Liver (tissue), 3 donors: ENCODE measurements at regions not wholly inside any gene's neighbourhood (a gene's known extent, or its start where the extent isn't known, plus 50 kb on each side); places are given as distances from the start of the nearest gene placed in this dataset.

ENCODE experiments used
- GABPA ChIP-seq, 2 donors: IDR thresholded peaks in 1 of 2; conservative IDR thresholded peaks in 1 of 2; 2 replicates each; pipeline ENCODE4 v1.6.1; 2016; ENCODE audit warnings: antibody characterized with exemption in 2 of 2, mild to moderate bottlenecking in 1 of 2, moderate library complexity in 1 of 2
- NR2F2 ChIP-seq: IDR thresholded peaks from 2 replicates; pipeline ENCODE4 v1.6.1; 2016; ENCODE audit warnings: antibody characterized with exemption
- RAD21 ChIP-seq, 2 donors: IDR thresholded peaks; 2 replicates each; pipeline ENCODE4 v1.6.1; 2016; ENCODE audit warnings: antibody characterized with exemption in 2 of 2, mild to moderate bottlenecking in 2 of 2
- RXRA ChIP-seq, 2 donors: IDR thresholded peaks; 2 replicates each; pipeline ENCODE4 v1.6.1; 2017 to 2018; ENCODE audit warnings: antibody characterized with exemption in 2 of 2, mild to moderate bottlenecking in 1 of 2
- SP1 ChIP-seq: IDR thresholded peaks from 2 replicates; pipeline ENCODE4 v1.6.1; 2018; ENCODE audit warnings: antibody characterized with exemption, mild to moderate bottlenecking
- TAF1 ChIP-seq: conservative IDR thresholded peaks from 2 replicates; pipeline ENCODE4 v1.6.1; 2016; ENCODE audit warnings: antibody characterized with exemption, mild to moderate bottlenecking
- YY1 ChIP-seq: IDR thresholded peaks from 2 replicates; pipeline ENCODE4 v1.6.1; 2016; ENCODE audit warnings: antibody characterized with exemption, mild to moderate bottlenecking
- ZBTB33 ChIP-seq: IDR thresholded peaks from 2 replicates; pipeline ENCODE4 v1.6.1; 2016; ENCODE audit warnings: antibody characterized with exemption
- TF ChIP-seq, protein P1 (sequence below): fragments of 150-350 bp; IDR thresholded peaks from 2 replicates; pipeline ENCODE4 v1.5.1; 2017; ENCODE audit warnings: improper control_type of control experiment, low read depth, low read length; ENCODE audit not compliant: missing input control
- TF ChIP-seq, protein P2 (sequence below): IDR thresholded peaks from 2 replicates; pipeline ENCODE4 v1.6.1; 2016; ENCODE audit warnings: antibody characterized with exemption
- donor health status: healthy.
- donor health status: healthy.

- TF ChIP-seq, protein P1, sequence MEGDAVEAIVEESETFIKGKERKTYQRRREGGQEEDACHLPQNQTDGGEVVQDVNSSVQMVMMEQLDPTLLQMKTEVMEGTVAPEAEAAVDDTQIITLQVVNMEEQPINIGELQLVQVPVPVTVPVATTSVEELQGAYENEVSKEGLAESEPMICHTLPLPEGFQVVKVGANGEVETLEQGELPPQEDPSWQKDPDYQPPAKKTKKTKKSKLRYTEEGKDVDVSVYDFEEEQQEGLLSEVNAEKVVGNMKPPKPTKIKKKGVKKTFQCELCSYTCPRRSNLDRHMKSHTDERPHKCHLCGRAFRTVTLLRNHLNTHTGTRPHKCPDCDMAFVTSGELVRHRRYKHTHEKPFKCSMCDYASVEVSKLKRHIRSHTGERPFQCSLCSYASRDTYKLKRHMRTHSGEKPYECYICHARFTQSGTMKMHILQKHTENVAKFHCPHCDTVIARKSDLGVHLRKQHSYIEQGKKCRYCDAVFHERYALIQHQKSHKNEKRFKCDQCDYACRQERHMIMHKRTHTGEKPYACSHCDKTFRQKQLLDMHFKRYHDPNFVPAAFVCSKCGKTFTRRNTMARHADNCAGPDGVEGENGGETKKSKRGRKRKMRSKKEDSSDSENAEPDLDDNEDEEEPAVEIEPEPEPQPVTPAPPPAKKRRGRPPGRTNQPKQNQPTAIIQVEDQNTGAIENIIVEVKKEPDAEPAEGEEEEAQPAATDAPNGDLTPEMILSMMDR = no peak
- TF ChIP-seq RXRA (IDR thresholded peaks at IDR 0.05) = no peak
- TF ChIP-seq SP1 = no peak
- TF ChIP-seq, protein P2, sequence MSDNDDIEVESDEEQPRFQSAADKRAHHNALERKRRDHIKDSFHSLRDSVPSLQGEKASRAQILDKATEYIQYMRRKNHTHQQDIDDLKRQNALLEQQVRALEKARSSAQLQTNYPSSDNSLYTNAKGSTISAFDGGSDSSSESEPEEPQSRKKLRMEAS = no peak
- TF ChIP-seq GABPA (IDR thresholded peaks at IDR 0.05 in 1 of 2, conservative IDR thresholded peaks at IDR 0.05 in 1 of 2) = no peak
- TF ChIP-seq RAD21 (IDR thresholded peaks at IDR 0.05) = no peak
- TF ChIP-seq ZBTB33 = no peak
- TF ChIP-seq YY1 = no peak
- TF ChIP-seq NR2F2 = no peak
- TF ChIP-seq TAF1 = no peak
These were observed 1061.5 kb downstream of the ROBO2 start for GRCh38 chr3:78101384-78101783.
